SK-N-SH treated with all-trans-retinoic acid at 6 μM for 48 hours (cell line): ENCODE measurements at regions not wholly inside any gene's neighbourhood (a gene's known extent, or its start where the extent isn't known, plus 50 kb on each side); places are given as distances from the start of the nearest gene placed in this dataset.

Source experiments
- ATAC-seq: fragments of 200-7000 bp; cut with Tn5 transposase; 3 replicates; pipeline ENCODE4 v1.9.1; 2020; ENCODE audit warnings: mild to moderate bottlenecking, moderate library complexity
- ARNTL ChIP-seq: fragments of 450-650 bp; formaldehyde crosslinking; IDR thresholded peaks from 2 replicates; pipeline ENCODE4 v1.5.0; 2020; ENCODE audit warnings: low read depth, mild to moderate bottlenecking, moderate library complexity, borderline replicate concordance
- BACH2 ChIP-seq: fragments of 250-450 bp; sonication (Bioruptor Pico); IDR thresholded peaks from 2 replicates; pipeline ENCODE4 v1.9.0; 2021; ENCODE audit warnings: mild to moderate bottlenecking, borderline replicate concordance
- CSDC2 ChIP-seq: fragments of 250-450 bp; sonication (Bioruptor Pico); IDR thresholded peaks from 2 replicates; pipeline ENCODE4 v1.5.0; 2020; ENCODE audit warnings: mild to moderate bottlenecking, moderate library complexity
- CSRNP3 ChIP-seq: fragments of 250-450 bp; sonication (Bioruptor Pico); IDR thresholded peaks from 2 replicates; pipeline ENCODE4 v1.5.1; 2021; ENCODE audit warnings: mild to moderate bottlenecking, moderate library complexity
- ESRRG ChIP-seq: fragments of 250-450 bp; sonication (Bioruptor Pico); IDR thresholded peaks from 2 replicates; pipeline ENCODE4 v1.6.1; 2021; ENCODE audit warnings: mild to moderate bottlenecking
- GLIS3 ChIP-seq: fragments of 250-450 bp; sonication (Bioruptor Pico); IDR thresholded peaks from 2 replicates; pipeline ENCODE4 v1.5.0; 2020; ENCODE audit warnings: mild to moderate bottlenecking, moderate library complexity
- ISL1 ChIP-seq: fragments of 250-450 bp; sonication (Bioruptor Pico); IDR thresholded peaks from 2 replicates; pipeline ENCODE4 v2.1.2; 2022; ENCODE audit warnings: mild to moderate bottlenecking, moderate library complexity
- OSR1 ChIP-seq: fragments of 250-450 bp; sonication (Bioruptor Pico); IDR thresholded peaks from 2 replicates; pipeline ENCODE4 v1.8.0; 2022; ENCODE audit warnings: moderate library complexity, mild to moderate bottlenecking, inconsistent platforms
- PATZ1 ChIP-seq: fragments of 250-450 bp; sonication (Bioruptor Pico); IDR thresholded peaks from 2 replicates; pipeline ENCODE4 v1.8.0; 2020; ENCODE audit warnings: mild to moderate bottlenecking, moderate library complexity, borderline replicate concordance
- PPARA ChIP-seq: fragments of 250-450 bp; sonication (Bioruptor Pico); IDR thresholded peaks from 2 replicates; pipeline ENCODE4 v1.5.0; 2020; ENCODE audit warnings: mild to moderate bottlenecking, borderline replicate concordance
- RARB ChIP-seq: fragments of 250-450 bp; sonication (Bioruptor Pico); IDR thresholded peaks from 2 replicates; pipeline ENCODE4 v1.8.0; 2021; ENCODE audit warnings: mild to moderate bottlenecking, moderate library complexity
- SNAI2 ChIP-seq: fragments of 250-450 bp; sonication (Bioruptor Pico); IDR thresholded peaks from 2 replicates; pipeline ENCODE4 v1.5.0; 2020; ENCODE audit warnings: mild to moderate bottlenecking, moderate library complexity
- TCF4 ChIP-seq: fragments of 250-450 bp; sonication (Bioruptor Pico); IDR thresholded peaks from 2 replicates; pipeline ENCODE4 v1.8.0; 2021; ENCODE audit warnings: mild to moderate bottlenecking, moderate library complexity, borderline replicate concordance
- ZFP3 ChIP-seq: fragments of 250-450 bp; sonication (Bioruptor Pico); IDR thresholded peaks from 2 replicates; pipeline ENCODE4 v1.5.0; 2020; ENCODE audit warnings: mild to moderate bottlenecking, moderate library complexity
- ZFP30 ChIP-seq: fragments of 450-650 bp; formaldehyde crosslinking; IDR thresholded peaks from 2 replicates; pipeline ENCODE4 v1.5.0; 2022; ENCODE audit warnings: mild to moderate bottlenecking, moderate library complexity
- ZNF565 ChIP-seq: fragments of 450-650 bp; formaldehyde crosslinking; conservative IDR thresholded peaks from 2 replicates; pipeline ENCODE4 v1.5.0; 2020; ENCODE audit warnings: low read depth, mild to moderate bottlenecking, moderate library complexity
- ZNF8 ChIP-seq: fragments of 450-650 bp; formaldehyde crosslinking; IDR thresholded peaks from 2 replicates; pipeline ENCODE4 v1.5.0; 2020; ENCODE audit warnings: mild to moderate bottlenecking, moderate library complexity
- TF ChIP-seq, protein P1 (sequence below): fragments of 250-450 bp; sonication (Bioruptor Pico); IDR thresholded peaks from 2 replicates; pipeline ENCODE4 v1.8.0; 2021; ENCODE audit warnings: low read depth, mild to moderate bottlenecking, moderate library complexity, borderline replicate concordance
- TF ChIP-seq, protein P2 (sequence below): fragments of 250-450 bp; sonication (Bioruptor Pico); IDR thresholded peaks from 2 replicates; pipeline ENCODE4 v1.5.0; 2020; ENCODE audit warnings: mild to moderate bottlenecking, moderate library complexity
- TF ChIP-seq, protein P3 (sequence below): fragments of 250-450 bp; sonication (Bioruptor Pico); IDR thresholded peaks from 2 replicates; pipeline ENCODE4 v1.5.1; 2020; ENCODE audit warnings: low read depth, mild to moderate bottlenecking, moderate library complexity

DNA sequence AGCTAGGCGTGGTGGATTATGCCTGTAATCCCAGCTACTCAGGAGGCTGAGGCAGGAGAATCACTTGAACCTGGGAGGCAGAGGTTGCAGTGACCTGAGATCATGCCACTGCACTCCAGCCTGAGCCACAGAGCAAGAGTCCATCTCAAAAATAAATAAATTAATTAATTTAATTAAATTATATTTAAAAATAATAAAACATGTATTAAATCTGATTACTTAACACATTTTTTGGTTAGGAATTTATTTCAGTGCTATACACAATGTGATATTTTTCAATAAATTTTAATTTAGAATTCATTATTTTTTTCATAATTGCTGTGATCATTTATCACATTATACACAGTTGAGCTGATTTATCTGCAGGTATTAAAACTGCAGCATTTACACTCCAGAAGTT, 1101.5 kb upstream of the MIR17HG start (continued):
- TF ChIP-seq ISL1 (CRISPR knock-in tag), result no peak

GRCh38 chr13:90246687-90247345, 1100.7 kb upstream of the MIR17HG start:
- TF ChIP-seq RARB (no peak), CSDC2 (CRISPR knock-in tag) (no peak), OSR1 (no peak), BACH2 (CRISPR knock-in tag) (no peak), GLIS3 (no peak), PPARA (no peak), ZFP30 (no peak), ZNF565 (no peak), ZFP3 (CRISPR knock-in tag) (no peak), ESRRG (CRISPR knock-in tag) (no peak), ZNF8 (CRISPR knock-in tag) (no peak), CSRNP3 (CRISPR knock-in tag) (no peak), SNAI2 (CRISPR knock-in tag) (no peak), ARNTL (no peak), ISL1 (CRISPR knock-in tag) (no peak), TCF4 (no peak), PATZ1 (no peak)
- TF ChIP-seq, protein P1, sequence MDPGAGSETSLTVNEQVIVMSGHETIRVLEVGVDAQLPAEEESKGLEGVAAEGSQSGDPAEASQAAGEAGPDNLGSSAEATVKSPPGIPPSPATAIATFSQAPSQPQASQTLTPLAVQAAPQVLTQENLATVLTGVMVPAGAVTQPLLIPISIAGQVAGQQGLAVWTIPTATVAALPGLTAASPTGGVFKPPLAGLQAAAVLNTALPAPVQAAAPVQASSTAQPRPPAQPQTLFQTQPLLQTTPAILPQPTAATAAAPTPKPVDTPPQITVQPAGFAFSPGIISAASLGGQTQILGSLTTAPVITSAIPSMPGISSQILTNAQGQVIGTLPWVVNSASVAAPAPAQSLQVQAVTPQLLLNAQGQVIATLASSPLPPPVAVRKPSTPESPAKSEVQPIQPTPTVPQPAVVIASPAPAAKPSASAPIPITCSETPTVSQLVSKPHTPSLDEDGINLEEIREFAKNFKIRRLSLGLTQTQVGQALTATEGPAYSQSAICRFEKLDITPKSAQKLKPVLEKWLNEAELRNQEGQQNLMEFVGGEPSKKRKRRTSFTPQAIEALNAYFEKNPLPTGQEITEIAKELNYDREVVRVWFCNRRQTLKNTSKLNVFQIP (CRISPR knock-in tag), result no peak
- TF ChIP-seq, protein P2, sequence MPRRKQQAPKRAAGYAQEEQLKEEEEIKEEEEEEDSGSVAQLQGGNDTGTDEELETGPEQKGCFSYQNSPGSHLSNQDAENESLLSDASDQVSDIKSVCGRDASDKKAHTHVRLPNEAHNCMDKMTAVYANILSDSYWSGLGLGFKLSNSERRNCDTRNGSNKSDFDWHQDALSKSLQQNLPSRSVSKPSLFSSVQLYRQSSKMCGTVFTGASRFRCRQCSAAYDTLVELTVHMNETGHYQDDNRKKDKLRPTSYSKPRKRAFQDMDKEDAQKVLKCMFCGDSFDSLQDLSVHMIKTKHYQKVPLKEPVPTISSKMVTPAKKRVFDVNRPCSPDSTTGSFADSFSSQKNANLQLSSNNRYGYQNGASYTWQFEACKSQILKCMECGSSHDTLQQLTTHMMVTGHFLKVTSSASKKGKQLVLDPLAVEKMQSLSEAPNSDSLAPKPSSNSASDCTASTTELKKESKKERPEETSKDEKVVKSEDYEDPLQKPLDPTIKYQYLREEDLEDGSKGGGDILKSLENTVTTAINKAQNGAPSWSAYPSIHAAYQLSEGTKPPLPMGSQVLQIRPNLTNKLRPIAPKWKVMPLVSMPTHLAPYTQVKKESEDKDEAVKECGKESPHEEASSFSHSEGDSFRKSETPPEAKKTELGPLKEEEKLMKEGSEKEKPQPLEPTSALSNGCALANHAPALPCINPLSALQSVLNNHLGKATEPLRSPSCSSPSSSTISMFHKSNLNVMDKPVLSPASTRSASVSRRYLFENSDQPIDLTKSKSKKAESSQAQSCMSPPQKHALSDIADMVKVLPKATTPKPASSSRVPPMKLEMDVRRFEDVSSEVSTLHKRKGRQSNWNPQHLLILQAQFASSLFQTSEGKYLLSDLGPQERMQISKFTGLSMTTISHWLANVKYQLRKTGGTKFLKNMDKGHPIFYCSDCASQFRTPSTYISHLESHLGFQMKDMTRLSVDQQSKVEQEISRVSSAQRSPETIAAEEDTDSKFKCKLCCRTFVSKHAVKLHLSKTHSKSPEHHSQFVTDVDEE, result no peak
- TF ChIP-seq, protein P3, sequence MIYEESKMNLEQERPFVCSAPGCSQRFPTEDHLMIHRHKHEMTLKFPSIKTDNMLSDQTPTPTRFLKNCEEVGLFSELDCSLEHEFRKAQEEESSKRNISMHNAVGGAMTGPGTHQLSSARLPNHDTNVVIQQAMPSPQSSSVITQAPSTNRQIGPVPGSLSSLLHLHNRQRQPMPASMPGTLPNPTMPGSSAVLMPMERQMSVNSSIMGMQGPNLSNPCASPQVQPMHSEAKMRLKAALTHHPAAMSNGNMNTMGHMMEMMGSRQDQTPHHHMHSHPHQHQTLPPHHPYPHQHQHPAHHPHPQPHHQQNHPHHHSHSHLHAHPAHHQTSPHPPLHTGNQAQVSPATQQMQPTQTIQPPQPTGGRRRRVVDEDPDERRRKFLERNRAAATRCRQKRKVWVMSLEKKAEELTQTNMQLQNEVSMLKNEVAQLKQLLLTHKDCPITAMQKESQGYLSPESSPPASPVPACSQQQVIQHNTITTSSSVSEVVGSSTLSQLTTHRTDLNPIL (CRISPR knock-in tag), result no peak
- ATAC-seq, result no peak

GRCh38 chr13:90253806-90254205, 1093.7 kb upstream of the MIR17HG start:
- no peak for ATAC-seq
- TF ChIP-seq ARNTL (no peak), RARB (no peak), CSRNP3 (CRISPR knock-in tag) (no peak), TCF4 (no peak), CSDC2 (CRISPR knock-in tag) (no peak), ISL1 (CRISPR knock-in tag) (no peak)
- TF ChIP-seq, protein P3 (CRISPR knock-in tag), result no peak
